ENCODE measurements at regions not wholly inside any gene's neighbourhood (a gene's known extent, or its start where the extent isn't known, plus 50 kb on each side); places are given as distances from the start of the nearest gene placed in this dataset.

- TF ChIP-seq, protein P1, sequence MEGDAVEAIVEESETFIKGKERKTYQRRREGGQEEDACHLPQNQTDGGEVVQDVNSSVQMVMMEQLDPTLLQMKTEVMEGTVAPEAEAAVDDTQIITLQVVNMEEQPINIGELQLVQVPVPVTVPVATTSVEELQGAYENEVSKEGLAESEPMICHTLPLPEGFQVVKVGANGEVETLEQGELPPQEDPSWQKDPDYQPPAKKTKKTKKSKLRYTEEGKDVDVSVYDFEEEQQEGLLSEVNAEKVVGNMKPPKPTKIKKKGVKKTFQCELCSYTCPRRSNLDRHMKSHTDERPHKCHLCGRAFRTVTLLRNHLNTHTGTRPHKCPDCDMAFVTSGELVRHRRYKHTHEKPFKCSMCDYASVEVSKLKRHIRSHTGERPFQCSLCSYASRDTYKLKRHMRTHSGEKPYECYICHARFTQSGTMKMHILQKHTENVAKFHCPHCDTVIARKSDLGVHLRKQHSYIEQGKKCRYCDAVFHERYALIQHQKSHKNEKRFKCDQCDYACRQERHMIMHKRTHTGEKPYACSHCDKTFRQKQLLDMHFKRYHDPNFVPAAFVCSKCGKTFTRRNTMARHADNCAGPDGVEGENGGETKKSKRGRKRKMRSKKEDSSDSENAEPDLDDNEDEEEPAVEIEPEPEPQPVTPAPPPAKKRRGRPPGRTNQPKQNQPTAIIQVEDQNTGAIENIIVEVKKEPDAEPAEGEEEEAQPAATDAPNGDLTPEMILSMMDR (IDR thresholded peaks at IDR 0.05) = no peak
- ATAC-seq (no peak), DNase-seq (no peak)
- Histone ChIP-seq H3K9me3 (no peaks in the 10 kb centered on the region), H3K4me1 (no peaks in the 10 kb centered on the region), H3K27ac (no peak overlapping the region), H3K36me3 (no peaks in the 10 kb centered on the region), H3K27me3 (ENCODE audit: low read depth) (no peaks in the 10 kb centered on the region), H3K4me3 (no peak overlapping the region)
- intact Hi-C loops (cut with DNase I) = no loop called here
These were observed 101.4 kb upstream of the CNKSR3 start for GRCh38 chr6:154611847-154612246.

- Histone ChIP-seq H3K36me3 (no peaks in the 10 kb centered on the region), H3K27ac (no peak overlapping the region), H3K4me1 (no peaks in the 10 kb centered on the region), H3K9me3 (no peaks in the 10 kb centered on the region), H3K4me3 (no peak overlapping the region), H3K27me3 (ENCODE audit: low read depth) (no peaks in the 10 kb centered on the region)
- DNase-seq = no peak
- intact Hi-C loops (cut with DNase I) = no loop called here
- ATAC-seq = peak in 1 of 2 donors; percentile 54
- TF ChIP-seq, protein P1 (IDR thresholded peaks at IDR 0.05) = no peak
These were observed 102.7 kb upstream of the CNKSR3 start for GRCh38 chr6:154613137-154613676.

- no peaks in the 10 kb centered on the region for H3K9me3 ChIP-seq
- intact Hi-C loops (cut with DNase I) = no loop called here
These were observed 103.6 kb upstream of the CNKSR3 start for GRCh38 chr6:154614101-154614500.

DNA sequence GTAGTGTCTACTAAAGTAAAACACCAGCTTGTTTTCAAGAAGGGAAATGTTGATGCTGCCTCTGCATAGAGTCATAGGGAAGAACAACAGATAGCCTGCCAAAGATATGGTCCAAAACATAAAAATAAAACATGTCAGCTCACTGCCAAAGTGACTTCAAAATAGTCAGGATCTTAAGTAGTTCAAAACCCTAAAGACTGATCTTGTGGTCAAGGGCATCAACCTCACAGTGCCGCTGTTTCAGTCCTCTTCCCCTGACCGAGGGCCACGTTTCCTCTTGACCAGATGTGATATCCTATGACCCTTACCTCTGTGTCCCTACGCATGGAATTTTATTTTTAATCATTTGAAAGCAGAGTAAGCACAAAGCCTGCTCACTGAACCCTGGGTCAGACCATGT lies 104.2 kb upstream of the CNKSR3 start:
- Histone ChIP-seq H3K36me3 (no peaks in the 10 kb centered on the region), H3K4me3 (no peak overlapping the region), H3K9me3 (no peaks in the 10 kb centered on the region), H3K27me3 (ENCODE audit: low read depth) (no peaks in the 10 kb centered on the region), H3K4me1 (no peaks in the 10 kb centered on the region), H3K27ac (no peak overlapping the region)
- ATAC-seq (no peak), DNase-seq (no peak)
- TF ChIP-seq, protein P1 (IDR thresholded peaks at IDR 0.05) = no peak
- intact Hi-C loops (cut with DNase I) = no loop called here

More at GRCh38 chr6:154614101-154614500, 103.6 kb upstream of the CNKSR3 start:
- no peaks in the 10 kb centered on the region for H3K36me3 ChIP-seq
- H3K4me3 ChIP-seq = no peak overlapping the region
- H3K27me3 ChIP-seq (ENCODE audit: low read depth) = no peaks in the 10 kb centered on the region
- no peak for DNase-seq
- no peak for ATAC-seq
- no peak overlapping the region for H3K27ac ChIP-seq
- no peaks in the 10 kb centered on the region for H3K4me1 ChIP-seq
- TF ChIP-seq, protein P1 (IDR thresholded peaks at IDR 0.05) = no peak

- H3K36me3 ChIP-seq = no peaks in the 10 kb centered on the region
- no peaks in the 10 kb centered on the region for H3K9me3 ChIP-seq
- intact Hi-C loops (cut with DNase I) = no loop called here
- no peak overlapping the region for H3K27ac ChIP-seq
- no peak overlapping the region for H3K4me3 ChIP-seq
- no peaks in the 10 kb centered on the region for H3K27me3 ChIP-seq (ENCODE audit: low read depth)
- TF ChIP-seq, protein P1 (IDR thresholded peaks at IDR 0.05) = no peak
- DNase-seq (peak; percentile 72), ATAC-seq (peak; percentile 68 to 76)
- H3K4me1 ChIP-seq = no peaks in the 10 kb centered on the region
These were observed 105.1 kb upstream of the CNKSR3 start for GRCh38 chr6:154615483-154616025.
